Activated CD4-positive, alpha-beta memory T cell treated with anti-CD3 and anti-CD28 coated beads, Interleukin-2, amount 10 ng/mL, durations not matched to agents 7 days and 5 days (primary cell): ENCODE measurements at regions not wholly inside any gene's neighbourhood (a gene's known extent, or its start where the extent isn't known, plus 50 kb on each side); places are given as distances from the start of the nearest gene placed in this dataset.
"Not testable (repeated sequence)": the region's sequence is repeated elsewhere in the genome, so short reads cannot be mapped to it uniquely, and the experiment has no call there.

Experiments used
- CTCF ChIA-PET: fragments of 350-600 bp; sonication (Branson Sonifier 250); formaldehyde crosslinking; loops from one replicate; lab custom pipeline; 2021; ENCODE audit warnings: antibody characterized with exemption, inconsistent platforms; lab: Charles Lee
- POLR2A ChIA-PET: fragments of 350-600 bp; sonication (Branson Sonifier 250); formaldehyde crosslinking; loops from one replicate; lab custom pipeline; 2021; ENCODE audit warnings: antibody characterized with exemption; lab: Charles Lee
- DNase-seq: peaks from one replicate; pipeline ENCODE4 v3.0.0-alpha.2; 2020
- H3K27ac Mint-ChIP-seq: one replicate; pipeline ENCODE4 v1.8.0; 2021; ENCODE audit warnings: mild to moderate bottlenecking, mixed read lengths
- H3K27me3 Mint-ChIP-seq: one replicate; pipeline ENCODE4 v1.8.0; 2021; ENCODE audit warnings: mixed read lengths
- H3K36me3 Mint-ChIP-seq: one replicate; pipeline ENCODE4 v1.8.0; 2021; ENCODE audit warnings: low read depth, mixed read lengths
- H3K4me1 Mint-ChIP-seq: one replicate; pipeline ENCODE4 v1.8.0; 2021; ENCODE audit warnings: mixed read lengths
- H3K4me3 Mint-ChIP-seq: one replicate; pipeline ENCODE4 v1.8.0; 2021; ENCODE audit warnings: mild to moderate bottlenecking, mixed read lengths
- H3K9me3 Mint-ChIP-seq: one replicate; pipeline ENCODE4 v1.8.0; 2021; ENCODE audit warnings: mixed read lengths

- no peak for DNase-seq
- POLR2A ChIA-PET, result no interaction called here
- no peak overlapping the region for H3K4me3 Mint-ChIP-seq
- no peaks in the 10 kb centered on the region for H3K27me3 Mint-ChIP-seq
- no peaks in the 10 kb centered on the region for H3K4me1 Mint-ChIP-seq
- H3K27ac Mint-ChIP-seq, result no peak overlapping the region
- peaks cover 11% of the 10 kb centered on the region for H3K9me3 Mint-ChIP-seq
- CTCF ChIA-PET, result no interaction called here
- H3K36me3 Mint-ChIP-seq, result no peaks in the 10 kb centered on the region
Observed at GRCh38 chr4:19024047-19024446, 1002.5 kb upstream of the LCORL start.

DNA sequence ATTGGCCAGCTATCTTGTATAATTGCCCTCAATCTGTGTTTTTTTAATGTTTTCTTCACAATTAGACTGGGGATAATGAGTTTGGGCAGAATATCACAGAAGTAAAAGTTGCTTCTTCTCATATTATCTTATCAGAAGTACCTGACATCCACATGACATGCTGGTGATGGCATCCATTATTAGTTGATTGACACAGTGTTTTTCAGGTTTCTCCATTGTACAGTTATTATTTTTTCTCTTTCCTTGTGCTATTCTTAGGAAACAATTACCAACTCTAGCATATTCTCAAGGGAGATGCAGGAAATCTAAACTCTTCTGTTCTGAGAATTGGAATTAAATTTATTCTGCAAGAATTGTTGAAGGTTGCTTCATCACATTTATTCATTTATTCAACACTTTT is 1000.1 kb upstream of the LCORL start:
- H3K4me3 Mint-ChIP-seq, result no peak overlapping the region
- H3K36me3 Mint-ChIP-seq, result no peaks in the 10 kb centered on the region
- CTCF ChIA-PET, result no interaction called here
- no peak for DNase-seq
- H3K27ac Mint-ChIP-seq, result no peak overlapping the region
- H3K4me1 Mint-ChIP-seq, result no peaks in the 10 kb centered on the region
- peaks cover 9% of the 10 kb centered on the region for H3K9me3 Mint-ChIP-seq
- POLR2A ChIA-PET, result no interaction called here
- H3K27me3 Mint-ChIP-seq, result no peaks in the 10 kb centered on the region

- H3K4me3 Mint-ChIP-seq, H3K36me3 Mint-ChIP-seq, CTCF ChIA-PET, H3K27me3 Mint-ChIP-seq, POLR2A ChIA-PET, DNase-seq, H3K27ac Mint-ChIP-seq, H3K9me3 Mint-ChIP-seq, H3K4me1 Mint-ChIP-seq: not testable (repeated sequence)
Observed at GRCh38 chr4:19016550-19016949, 995.0 kb upstream of the LCORL start.

DNA sequence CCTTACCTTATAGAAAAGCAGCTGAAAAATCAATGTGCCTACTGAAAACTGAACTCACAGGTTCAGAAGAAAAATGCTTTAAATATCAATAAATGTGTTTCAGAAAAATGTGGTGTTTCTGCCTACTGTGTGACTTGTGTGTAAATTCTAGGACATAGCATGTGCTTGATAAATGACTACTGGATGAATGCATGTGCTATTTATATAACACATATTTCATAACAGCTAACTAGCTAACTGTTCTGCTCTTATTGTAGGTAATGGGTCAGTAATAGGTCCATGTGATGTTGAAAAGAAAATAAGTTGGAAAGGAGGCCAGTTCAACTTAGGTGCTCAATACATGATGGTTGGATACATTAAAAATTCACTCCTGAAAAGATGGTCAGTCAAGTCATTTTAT is 993.0 kb upstream of the LCORL start:
- POLR2A ChIA-PET, result no interaction called here
- Mint-ChIP-seq H3K9me3 (peaks cover 2% of the 10 kb centered on the region), H3K4me3 (no peak overlapping the region), H3K4me1 (no peaks in the 10 kb centered on the region), H3K36me3 (no peaks in the 10 kb centered on the region), H3K27me3 (no peaks in the 10 kb centered on the region), H3K27ac (no peak overlapping the region)
- CTCF ChIA-PET, result no interaction called here
- DNase-seq, result no peak

GRCh38 chr4:19010761-19011160 is 989.2 kb upstream of the LCORL start:
- H3K4me3 Mint-ChIP-seq, result no peak overlapping the region
- no peaks in the 10 kb centered on the region for H3K27me3 Mint-ChIP-seq
- H3K27ac Mint-ChIP-seq, result no peak overlapping the region
- H3K9me3 Mint-ChIP-seq, result peaks cover 6% of the 10 kb centered on the region
- no peaks in the 10 kb centered on the region for H3K36me3 Mint-ChIP-seq
- CTCF ChIA-PET, result no interaction called here
- no peak for DNase-seq
- POLR2A ChIA-PET, result no interaction called here
- H3K4me1 Mint-ChIP-seq, result no peaks in the 10 kb centered on the region

GRCh38 chr4:19009881-19010280 is 988.3 kb upstream of the LCORL start:
- no peaks in the 10 kb centered on the region for H3K4me1 Mint-ChIP-seq
- no peaks in the 10 kb centered on the region for H3K36me3 Mint-ChIP-seq
- H3K9me3 Mint-ChIP-seq, result peaks cover 6% of the 10 kb centered on the region
- H3K27me3 Mint-ChIP-seq, result no peaks in the 10 kb centered on the region
- H3K4me3 Mint-ChIP-seq, result no peak overlapping the region
- no peak overlapping the region for H3K27ac Mint-ChIP-seq
- DNase-seq, result no peak
- ChIA-PET POLR2A (no interaction called here), CTCF (no interaction called here)

DNA sequence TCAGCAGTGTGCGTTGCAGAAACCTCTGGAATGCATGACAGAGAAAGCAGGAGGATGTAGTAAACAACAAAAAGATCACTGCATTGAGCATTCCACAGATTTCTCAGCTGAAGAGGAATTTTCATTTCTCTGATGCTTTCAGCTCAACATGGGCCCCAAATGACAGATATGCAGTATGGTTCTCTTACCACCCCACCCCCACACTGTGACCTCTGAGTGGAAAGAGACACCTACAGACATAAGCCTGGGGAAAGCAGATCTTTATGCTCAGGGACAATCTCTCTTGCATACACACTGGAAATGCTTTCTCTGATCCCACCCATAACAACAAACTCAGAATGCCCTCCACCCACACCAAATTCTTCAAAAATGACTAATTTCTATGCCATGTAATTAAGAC is 983.7 kb upstream of the LCORL start:
- Mint-ChIP-seq H3K9me3 (peaks cover 15% of the 10 kb centered on the region), H3K27ac (no peak overlapping the region), H3K4me3 (no peak overlapping the region), H3K36me3 (no peaks in the 10 kb centered on the region), H3K27me3 (no peaks in the 10 kb centered on the region), H3K4me1 (no peaks in the 10 kb centered on the region)
- CTCF ChIA-PET, result no interaction called here
- POLR2A ChIA-PET, result no interaction called here
- no peak for DNase-seq

DNA sequence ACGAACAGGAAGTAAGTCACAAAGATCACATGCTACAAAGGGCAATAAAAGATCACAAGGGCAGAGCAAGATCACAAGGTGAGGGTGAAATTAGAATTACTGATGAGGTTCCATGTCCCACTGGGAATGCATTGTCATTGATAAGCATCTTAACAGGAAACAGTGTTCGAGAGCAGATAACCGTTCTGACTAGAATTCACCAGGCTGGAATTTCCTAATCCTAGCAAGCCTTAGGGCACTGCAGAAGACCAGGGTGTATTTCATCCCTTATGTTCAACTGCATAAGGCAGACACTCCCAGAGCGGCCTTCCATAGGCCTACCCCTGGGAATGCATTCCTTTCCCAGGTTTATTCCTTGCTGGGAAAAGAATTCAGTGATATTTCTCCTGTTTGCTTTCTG is 980.6 kb upstream of the LCORL start:
- DNase-seq, result no peak
- POLR2A ChIA-PET, result no interaction called here
- CTCF ChIA-PET, result no interaction called here
- no peaks in the 10 kb centered on the region for H3K4me1 Mint-ChIP-seq
- no peak overlapping the region for H3K4me3 Mint-ChIP-seq
- no peak overlapping the region for H3K27ac Mint-ChIP-seq
- H3K9me3 Mint-ChIP-seq, result peaks cover 16% of the 10 kb centered on the region
- no peaks in the 10 kb centered on the region for H3K27me3 Mint-ChIP-seq
- no peaks in the 10 kb centered on the region for H3K36me3 Mint-ChIP-seq

GRCh38 chr4:18999595-18999994 is 978.0 kb upstream of the LCORL start:
- no peak for DNase-seq
- Mint-ChIP-seq H3K36me3 (no peaks in the 10 kb centered on the region), H3K9me3 (peaks cover 21% of the 10 kb centered on the region), H3K27ac (no peak overlapping the region), H3K4me1 (no peaks in the 10 kb centered on the region), H3K27me3 (no peaks in the 10 kb centered on the region), H3K4me3 (no peak overlapping the region)
- ChIA-PET POLR2A (no interaction called here), CTCF (no interaction called here)

GRCh38 chr4:18981234-18981615 is 959.7 kb upstream of the LCORL start:
- H3K4me3 Mint-ChIP-seq, result no peak overlapping the region
- H3K27ac Mint-ChIP-seq, result no peak overlapping the region
- peaks cover 9% of the 10 kb centered on the region for H3K9me3 Mint-ChIP-seq
- no peaks in the 10 kb centered on the region for H3K4me1 Mint-ChIP-seq
- DNase-seq, result no peak
- ChIA-PET POLR2A (no interaction called here), CTCF (no interaction called here)
- H3K36me3 Mint-ChIP-seq, result no peaks in the 10 kb centered on the region
- H3K27me3 Mint-ChIP-seq, result no peaks in the 10 kb centered on the region

DNA sequence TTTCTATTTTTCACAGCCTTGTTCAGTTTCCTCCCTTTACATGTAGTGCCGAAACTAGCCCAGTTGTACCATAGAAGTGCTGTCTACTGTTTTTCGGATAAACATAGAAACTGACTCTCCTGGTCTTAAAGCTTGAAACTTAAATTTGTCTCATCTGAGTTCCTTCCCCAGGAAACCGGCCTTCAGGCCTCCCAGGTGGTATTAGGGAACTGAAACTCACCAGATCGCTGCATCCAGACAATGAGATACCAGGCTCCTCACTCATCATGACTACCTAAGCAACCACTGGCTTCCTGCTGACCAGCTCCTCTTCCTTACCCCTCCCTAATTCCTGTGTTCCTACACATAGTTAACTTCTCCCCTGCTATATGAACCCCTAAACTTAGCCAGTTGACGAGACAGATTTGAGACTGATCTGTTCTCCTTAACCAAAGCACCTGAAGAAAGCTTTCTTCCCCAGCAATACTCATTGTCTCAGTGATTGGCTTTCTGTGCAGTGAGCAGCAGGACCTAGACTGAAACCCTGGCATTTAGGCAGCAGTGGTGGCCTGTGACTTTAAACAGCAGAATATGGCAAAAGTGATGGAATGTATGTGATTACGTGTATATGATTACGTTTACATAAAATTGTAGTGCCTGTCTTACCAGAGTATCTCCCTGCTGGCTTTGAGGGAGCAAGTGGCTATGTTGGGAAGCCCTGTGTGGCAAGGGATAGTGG is 959.1 kb upstream of the LCORL start:
- H3K4me3 Mint-ChIP-seq, result no peak overlapping the region
- H3K36me3 Mint-ChIP-seq, result no peaks in the 10 kb centered on the region
- POLR2A ChIA-PET, result no interaction called here

GRCh38 chr4:18976884-18977283 is 955.3 kb upstream of the LCORL start:
- CTCF ChIA-PET, result no interaction called here
- Mint-ChIP-seq H3K4me3 (no peak overlapping the region), H3K36me3 (no peaks in the 10 kb centered on the region), H3K4me1 (no peaks in the 10 kb centered on the region), H3K27ac (no peak overlapping the region), H3K9me3 (peaks cover 8% of the 10 kb centered on the region), H3K27me3 (no peaks in the 10 kb centered on the region)
- POLR2A ChIA-PET, result no interaction called here
- no peak for DNase-seq

More for the DNA sequence above, 959.1 kb upstream of the LCORL start:
- Mint-ChIP-seq H3K9me3 (peaks cover 9% of the 10 kb centered on the region), H3K4me1 (no peaks in the 10 kb centered on the region), H3K27ac (no peak overlapping the region), H3K27me3 (no peaks in the 10 kb centered on the region)
- DNase-seq, result no peak
- CTCF ChIA-PET, result no interaction called here

GRCh38 chr4:18975916-18976808 is 954.6 kb upstream of the LCORL start:
- no peaks in the 10 kb centered on the region for H3K4me1 Mint-ChIP-seq
- DNase-seq, result no peak
- POLR2A ChIA-PET, result no interaction called here
- no peak overlapping the region for H3K27ac Mint-ChIP-seq
- H3K9me3 Mint-ChIP-seq, result peaks cover 11% of the 10 kb centered on the region
- no peak overlapping the region for H3K4me3 Mint-ChIP-seq
- no peaks in the 10 kb centered on the region for H3K27me3 Mint-ChIP-seq
- no peaks in the 10 kb centered on the region for H3K36me3 Mint-ChIP-seq
- CTCF ChIA-PET, result no interaction called here

GRCh38 chr4:18973296-18973695 is 951.7 kb upstream of the LCORL start:
- Mint-ChIP-seq H3K36me3 (no peaks in the 10 kb centered on the region), H3K27me3 (no peaks in the 10 kb centered on the region), H3K4me3 (no peak overlapping the region), H3K4me1 (no peaks in the 10 kb centered on the region), H3K9me3 (peaks cover 5% of the 10 kb centered on the region), H3K27ac (no peak overlapping the region)
- ChIA-PET POLR2A (no interaction called here), CTCF (no interaction called here)
- DNase-seq, result no peak
